ENCODE measurements at regions not wholly inside any gene's neighbourhood (a gene's known extent, or its start where the extent isn't known, plus 50 kb on each side); places are given as distances from the start of the nearest gene placed in this dataset.

DNA sequence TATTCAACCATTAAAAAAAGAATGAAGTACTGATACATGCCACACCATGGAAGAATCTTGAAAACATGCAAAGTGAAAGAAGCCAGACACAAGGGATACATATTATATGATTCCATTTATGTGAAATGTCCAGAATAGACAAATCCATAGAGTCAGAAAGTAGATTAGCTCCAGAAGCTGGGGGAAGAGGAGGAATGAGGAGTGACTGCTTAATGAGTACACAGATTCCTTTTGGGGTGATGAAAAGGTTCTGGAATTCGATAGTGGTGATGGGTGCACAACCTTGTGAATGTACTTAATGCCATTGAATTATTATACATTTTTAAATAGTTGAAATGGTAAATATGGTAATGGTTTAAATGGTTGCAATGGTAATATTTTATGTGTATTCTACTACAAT is 90.6 kb upstream of the SPATA12 start:
- DNase-seq (ENCODE audit: extremely low read depth, low read depth): no peak
- TF ChIP-seq, protein P1, sequence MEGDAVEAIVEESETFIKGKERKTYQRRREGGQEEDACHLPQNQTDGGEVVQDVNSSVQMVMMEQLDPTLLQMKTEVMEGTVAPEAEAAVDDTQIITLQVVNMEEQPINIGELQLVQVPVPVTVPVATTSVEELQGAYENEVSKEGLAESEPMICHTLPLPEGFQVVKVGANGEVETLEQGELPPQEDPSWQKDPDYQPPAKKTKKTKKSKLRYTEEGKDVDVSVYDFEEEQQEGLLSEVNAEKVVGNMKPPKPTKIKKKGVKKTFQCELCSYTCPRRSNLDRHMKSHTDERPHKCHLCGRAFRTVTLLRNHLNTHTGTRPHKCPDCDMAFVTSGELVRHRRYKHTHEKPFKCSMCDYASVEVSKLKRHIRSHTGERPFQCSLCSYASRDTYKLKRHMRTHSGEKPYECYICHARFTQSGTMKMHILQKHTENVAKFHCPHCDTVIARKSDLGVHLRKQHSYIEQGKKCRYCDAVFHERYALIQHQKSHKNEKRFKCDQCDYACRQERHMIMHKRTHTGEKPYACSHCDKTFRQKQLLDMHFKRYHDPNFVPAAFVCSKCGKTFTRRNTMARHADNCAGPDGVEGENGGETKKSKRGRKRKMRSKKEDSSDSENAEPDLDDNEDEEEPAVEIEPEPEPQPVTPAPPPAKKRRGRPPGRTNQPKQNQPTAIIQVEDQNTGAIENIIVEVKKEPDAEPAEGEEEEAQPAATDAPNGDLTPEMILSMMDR (IDR thresholded peaks at IDR 0.05; ENCODE audit: low read depth, low read length): no peak

DNA sequence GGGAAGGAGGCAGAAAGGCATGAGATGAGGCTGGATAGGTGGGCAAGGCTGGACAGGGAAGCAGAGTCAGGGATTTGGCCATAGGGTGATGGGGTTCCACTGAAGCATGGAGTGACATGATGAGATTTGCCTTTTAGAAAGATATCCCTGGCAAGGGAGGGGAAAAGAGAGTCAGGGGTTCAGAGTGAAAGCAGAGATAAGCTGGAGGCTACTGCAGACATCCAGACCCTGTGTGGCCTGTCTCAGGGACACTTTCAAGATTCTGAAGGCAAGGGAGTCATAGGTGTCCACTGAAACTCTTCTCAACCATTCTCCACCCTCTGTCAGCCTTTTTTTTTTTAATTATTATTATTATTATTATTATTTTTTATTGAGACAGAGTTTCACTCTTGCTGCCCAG is 94.0 kb upstream of the SPATA12 start:
- no peak for DNase-seq (ENCODE audit: extremely low read depth, low read depth)
- TF ChIP-seq, protein P1 (IDR thresholded peaks at IDR 0.05; ENCODE audit: low read depth, low read length): no peak

DNA sequence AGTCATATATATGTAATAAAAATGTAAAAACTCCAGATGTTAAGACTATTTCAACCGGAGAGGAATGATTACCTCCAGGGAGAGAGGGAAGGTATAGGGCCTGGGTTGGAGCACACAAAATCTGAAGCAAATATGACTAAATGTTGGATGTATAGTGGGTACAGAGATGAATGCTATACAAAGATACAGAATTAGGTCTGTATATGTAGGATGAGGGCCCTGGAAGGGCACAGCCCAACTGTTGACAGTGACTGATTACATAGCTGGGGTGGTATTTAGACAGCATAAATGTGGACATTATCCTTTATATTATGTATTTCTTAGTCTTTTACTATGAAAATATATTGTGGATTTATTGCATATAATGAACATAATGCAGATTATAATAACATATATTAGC is 94.4 kb upstream of the SPATA12 start:
- no peak for DNase-seq (ENCODE audit: extremely low read depth, low read depth)
- TF ChIP-seq, protein P1 (IDR thresholded peaks at IDR 0.05; ENCODE audit: low read depth, low read length): no peak

DNA sequence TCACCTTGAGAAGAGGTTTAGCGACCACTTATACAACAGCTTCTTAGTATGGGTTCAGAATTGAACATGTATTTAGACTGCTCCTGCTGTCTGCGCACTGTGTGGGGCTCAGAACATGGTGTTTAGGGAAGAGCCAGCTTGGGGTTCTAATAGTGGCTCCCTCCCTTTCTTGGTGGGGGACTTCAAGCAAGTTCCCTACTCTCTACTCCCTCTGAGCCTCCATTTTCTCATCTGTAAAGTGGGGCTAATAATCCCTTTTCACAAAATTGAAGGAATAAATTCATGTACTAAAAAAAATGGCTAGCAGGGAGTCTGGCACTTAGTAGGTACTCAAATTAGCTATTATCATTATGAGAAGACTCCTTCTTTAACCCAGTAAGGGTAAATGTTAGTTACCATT is 97.5 kb upstream of the SPATA12 start:
- TF ChIP-seq, protein P1 (IDR thresholded peaks at IDR 0.05; ENCODE audit: low read depth, low read length): no peak

DNA sequence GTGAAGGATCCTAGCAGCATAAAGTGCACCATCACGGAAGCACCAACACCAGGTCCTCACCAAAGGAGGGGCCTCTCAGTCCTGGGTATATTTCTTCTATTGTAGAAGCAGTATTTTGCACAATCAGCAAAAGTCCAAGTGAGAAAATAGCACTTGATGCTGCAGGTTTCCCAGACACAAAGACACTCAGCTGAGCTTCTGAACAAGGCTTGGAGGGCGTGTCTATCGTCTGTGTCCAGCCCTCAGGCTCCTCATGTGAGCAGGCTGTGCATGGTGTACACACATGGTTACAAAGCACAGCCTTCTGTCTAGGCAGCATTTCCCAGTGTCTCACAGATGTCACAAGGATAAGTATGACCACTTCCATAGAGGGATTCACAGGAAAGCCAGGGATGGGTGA is 98.3 kb upstream of the SPATA12 start:
- DNase-seq (ENCODE audit: extremely low read depth, low read depth): no peak

More for the DNA sequence above, 97.5 kb upstream of the SPATA12 start:
- DNase-seq (ENCODE audit: extremely low read depth, low read depth): no peak

DNA sequence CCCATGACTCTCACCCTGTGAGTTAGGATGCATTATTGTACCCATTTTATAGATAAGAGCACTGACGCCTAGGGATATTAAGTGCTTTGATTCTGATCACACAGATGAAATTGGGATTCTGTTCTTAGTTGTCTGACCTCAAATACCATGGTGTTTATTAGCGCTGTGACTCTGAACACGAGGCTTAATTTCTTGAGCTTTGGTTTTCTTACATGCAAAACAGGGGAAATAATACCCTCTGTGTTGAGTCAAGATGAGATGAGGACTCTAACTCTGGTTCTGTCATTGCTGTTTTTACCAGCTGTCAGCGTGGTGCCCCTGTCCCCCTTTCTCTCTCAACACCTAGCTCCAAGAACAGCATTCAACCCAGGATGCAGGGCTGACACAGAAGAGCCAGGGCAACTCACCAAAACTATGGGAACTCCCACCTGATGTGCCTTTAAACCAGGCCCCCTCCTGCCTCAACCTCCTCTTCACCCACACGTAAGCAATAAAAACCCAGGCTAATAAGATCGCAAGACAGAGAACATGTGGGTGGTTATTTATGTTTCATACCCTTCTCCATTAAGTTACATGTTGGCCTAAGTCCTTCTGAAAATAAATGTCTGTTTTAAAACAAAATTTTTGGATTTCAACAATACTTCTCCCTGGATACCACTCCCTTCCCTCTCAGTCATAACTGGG is 100.1 kb upstream of the SPATA12 start:
- no peak for DNase-seq (ENCODE audit: extremely low read depth, low read depth)
- TF ChIP-seq, protein P1 (IDR thresholded peaks at IDR 0.05; ENCODE audit: low read depth, low read length): no peak

More for the DNA sequence above, 98.3 kb upstream of the SPATA12 start:
- TF ChIP-seq, protein P1 (IDR thresholded peaks at IDR 0.05; ENCODE audit: low read depth, low read length): no peak

DNA sequence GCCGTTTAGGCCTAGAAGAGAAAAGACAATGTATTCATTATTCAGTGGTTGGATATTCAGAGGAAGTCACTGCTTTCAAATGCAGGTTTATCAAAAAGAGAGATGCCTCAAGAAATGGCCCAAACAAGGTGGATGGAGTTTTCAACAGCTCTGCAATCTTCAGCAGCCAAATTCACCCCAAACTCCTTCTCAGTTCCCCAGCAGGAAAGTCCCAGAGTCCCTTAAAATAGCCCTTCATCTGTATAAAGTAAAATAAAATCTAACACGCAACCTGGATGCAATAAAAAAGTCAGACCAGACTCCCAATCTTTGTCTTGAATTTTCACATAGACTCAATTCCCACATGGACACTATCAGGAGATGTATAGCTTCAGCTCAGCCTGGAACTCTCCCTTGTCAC is 101.6 kb upstream of the SPATA12 start:
- no peak for DNase-seq (ENCODE audit: extremely low read depth, low read depth)
- TF ChIP-seq, protein P1 (IDR thresholded peaks at IDR 0.05; ENCODE audit: low read depth, low read length): no peak

Data from AG09319 (cell line).